NCI-H460 (cell line): ENCODE measurements at regions not wholly inside any gene's neighbourhood (a gene's known extent, or its start where the extent isn't known, plus 50 kb on each side); places are given as distances from the start of the nearest gene placed in this dataset.
A peak's percentile ranks its signal among the peaks of the same experiment; 100 is the strongest.

Source experiments
- DNase-seq: peaks from one replicate; pipeline ENCODE4 v3.0.0-alpha.2; 2016; ENCODE audit warnings: low read depth; ENCODE audit errors: extremely low read depth

DNA sequence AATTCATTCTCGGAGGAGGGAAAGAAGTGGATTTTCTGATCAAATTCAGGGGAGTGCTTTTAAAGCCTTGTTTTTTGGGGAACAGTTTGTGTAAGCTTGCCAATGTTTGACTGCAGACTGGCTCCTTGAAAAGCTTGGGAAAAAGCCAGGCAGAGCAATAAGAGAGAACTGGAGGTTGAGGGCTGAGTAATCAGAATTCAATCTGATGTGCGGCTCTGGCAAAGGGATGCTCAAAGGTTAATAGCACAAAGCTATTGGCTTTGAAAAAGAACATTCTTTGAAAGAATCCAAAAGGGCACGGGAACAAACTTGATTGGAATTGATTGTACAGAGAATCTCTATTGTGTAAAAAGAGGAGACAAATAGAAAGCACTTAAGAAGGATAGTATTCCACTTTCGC, 279.3 kb downstream of the YTHDC2 start:
- DNase-seq, result no peak

DNA sequence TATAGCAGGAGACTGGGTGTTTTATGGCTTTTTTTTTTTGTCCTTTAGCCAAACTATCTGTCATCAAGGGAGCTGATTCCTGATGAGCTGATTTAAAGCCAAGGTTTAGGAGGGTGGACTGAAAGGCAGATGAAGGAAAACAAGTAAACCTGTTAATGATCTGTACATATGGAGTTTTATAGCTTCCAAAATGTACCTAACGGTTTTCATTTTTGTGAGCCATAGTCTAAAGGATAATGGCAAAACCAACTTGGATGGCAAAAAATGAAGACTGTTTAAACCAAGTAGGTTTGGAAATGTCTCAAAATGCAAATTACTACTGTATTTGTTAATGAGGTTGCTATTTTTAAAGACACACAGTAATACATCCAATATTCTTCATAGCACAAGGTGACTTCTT, 281.5 kb downstream of the YTHDC2 start:
- DNase-seq, result no peak

DNA sequence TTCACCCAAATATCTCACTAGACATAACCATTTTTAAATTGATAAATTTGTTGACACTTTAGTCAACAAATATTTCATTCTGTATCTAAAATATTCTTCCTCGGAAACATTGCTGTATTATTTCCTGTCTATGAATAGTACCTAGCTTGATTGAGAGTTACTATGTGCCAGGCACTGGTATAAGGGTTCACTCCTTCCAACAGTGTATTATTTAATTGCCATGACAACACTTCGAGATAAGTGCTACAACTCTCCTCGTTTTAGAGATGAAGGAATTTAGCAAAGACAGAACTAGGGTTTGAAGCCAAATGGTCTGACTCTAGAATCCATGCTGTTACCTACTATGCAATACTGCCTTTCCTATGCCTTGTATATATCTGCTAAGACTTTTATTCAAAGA, 287.2 kb downstream of the YTHDC2 start:
- DNase-seq, result no peak

DNA sequence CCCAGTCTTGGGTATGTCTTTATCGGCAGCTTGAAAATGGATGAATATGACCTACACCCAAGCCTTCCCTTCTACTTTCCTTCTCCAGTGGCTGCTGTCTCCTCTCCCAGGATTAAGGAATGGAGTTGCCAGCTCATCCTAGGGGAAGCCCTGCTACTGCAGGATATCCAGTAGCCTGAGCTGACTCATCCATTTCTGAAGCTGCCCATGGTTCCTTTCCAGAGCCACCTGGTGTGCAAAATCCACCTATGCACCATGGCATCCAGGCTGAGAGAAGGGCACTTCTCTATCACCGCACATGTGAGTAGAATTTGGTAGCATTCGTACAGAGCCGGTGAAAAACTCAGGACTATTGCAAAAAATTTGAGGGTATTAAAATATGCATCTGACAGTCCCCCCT, 290.8 kb downstream of the YTHDC2 start:
- DNase-seq, result no peak

DNA sequence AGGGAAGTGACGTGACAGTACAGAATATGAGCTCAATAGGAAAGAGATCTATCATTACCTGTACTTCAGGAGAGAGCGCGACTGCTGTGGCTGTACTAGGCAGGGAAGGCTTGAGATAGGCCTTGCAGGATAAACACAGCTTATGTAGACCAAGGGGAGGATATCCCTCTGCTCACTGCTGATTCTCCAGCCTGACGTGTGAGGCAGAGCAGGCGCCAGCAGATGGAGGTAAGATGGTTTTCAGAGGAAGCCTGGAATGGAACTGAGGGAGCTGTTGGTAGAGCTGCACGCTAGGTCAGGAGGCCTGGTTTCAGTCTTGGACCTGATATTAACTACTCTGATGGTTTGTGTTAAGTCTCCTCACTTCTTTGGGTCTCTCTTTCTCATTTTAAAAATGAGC, 291.4 kb downstream of the YTHDC2 start:
- DNase-seq, result no peak

DNA sequence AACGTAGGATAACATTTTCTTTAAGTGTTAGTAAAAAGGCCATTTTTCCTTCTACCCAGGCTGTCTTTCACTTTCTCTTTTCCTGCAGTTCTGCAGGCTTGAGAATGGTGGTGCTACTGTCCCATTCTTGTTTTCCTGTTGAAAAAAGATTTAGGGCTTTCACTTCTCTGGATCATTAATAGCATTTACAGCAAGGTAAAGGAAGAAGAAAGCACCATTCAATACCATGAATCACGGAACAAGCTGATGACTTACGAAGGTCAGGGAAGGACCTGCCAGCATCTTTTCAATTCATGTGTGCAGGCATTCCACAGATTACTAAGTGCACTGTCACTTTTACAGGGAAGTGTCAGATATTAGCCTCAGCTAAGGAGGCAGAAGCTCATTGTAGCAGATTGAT, 292.8 kb downstream of the YTHDC2 start:
- DNase-seq, result peak; percentile 38

DNA sequence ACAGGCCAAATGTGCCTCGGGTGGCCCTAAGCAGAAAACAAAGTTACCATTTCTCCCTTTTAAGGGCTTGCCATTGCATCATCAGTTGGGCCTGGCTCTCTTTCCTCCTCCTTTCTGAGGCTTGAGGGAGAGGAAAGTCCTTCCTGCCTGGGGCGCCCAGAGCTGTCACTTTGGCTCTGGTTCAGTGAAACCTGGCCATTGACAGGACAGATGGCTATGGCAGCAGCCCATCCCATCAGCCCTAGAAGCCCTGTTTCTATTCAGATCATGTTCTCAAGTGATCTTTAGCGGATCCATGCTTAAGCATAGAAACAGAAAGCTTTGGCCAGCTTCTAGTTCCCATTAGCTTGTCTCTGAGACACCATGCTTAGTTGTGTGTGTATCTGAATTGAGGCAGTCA, 293.4 kb downstream of the YTHDC2 start:
- no peak for DNase-seq

DNA sequence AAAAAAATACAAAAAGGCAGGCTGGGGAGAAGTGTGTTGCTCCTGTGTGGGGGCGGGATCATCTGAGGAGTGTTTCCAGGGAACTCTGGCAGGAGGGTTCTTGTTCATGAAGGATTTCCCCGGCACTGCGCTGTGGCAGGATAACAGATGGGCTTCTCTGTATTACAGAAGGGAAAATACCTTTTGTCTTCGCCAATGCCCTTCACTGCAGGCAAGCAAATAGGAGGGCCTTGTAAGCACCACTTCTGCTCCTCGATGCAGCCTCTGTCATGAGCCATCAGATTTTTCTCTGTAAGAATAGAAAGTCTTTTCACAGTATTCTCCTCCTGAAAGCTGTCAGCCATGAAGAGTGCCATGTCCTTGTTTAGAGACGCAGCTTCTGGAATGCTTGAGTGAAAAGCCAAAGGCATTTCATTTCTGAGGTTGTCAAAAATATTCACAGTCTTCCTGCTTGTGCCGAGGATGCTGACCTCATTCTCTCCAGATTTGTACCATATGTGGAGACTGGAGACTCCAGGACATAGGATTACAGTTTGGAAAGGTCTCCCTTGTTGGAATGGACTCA, 294.0 kb downstream of the YTHDC2 start:
- no peak for DNase-seq

DNA sequence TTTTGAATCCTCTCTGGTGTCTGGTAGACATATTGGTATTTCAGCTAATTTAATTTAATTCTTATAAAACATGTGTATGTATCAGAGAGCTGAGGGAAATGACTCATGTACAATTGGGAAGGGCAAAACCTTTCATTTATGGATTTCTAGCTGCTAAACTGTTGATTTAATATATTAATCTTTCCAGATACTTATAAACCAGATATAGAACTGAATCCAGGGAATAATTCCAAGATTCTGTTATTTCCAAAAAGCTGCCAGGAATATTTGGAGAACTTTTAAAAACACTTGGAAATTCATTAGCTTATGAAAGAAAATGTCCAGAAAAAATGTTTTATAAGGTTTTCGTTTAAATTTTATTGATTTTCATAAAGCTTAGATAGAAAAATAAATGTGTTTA, 295.5 kb downstream of the YTHDC2 start:
- DNase-seq, result no peak

DNA sequence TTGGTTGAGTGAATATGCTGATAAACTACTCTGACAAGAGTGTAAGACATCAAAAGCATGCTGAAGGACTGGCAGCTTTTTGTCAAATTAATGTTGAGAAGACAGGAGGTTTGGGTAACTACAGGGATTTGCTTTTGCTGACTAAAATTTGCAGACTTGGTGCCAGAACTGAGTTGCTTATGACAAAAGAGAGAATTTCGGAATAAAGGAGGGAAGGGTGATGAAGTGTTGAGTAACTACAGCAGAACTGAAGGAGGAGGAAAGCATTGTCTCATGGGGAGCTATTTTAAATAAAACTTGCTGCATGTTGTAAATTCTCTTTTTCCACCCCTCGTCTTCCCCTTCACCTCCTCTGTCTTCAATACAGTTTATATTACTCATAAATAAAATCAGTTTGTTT, 296.1 kb downstream of the YTHDC2 start:
- no peak for DNase-seq

DNA sequence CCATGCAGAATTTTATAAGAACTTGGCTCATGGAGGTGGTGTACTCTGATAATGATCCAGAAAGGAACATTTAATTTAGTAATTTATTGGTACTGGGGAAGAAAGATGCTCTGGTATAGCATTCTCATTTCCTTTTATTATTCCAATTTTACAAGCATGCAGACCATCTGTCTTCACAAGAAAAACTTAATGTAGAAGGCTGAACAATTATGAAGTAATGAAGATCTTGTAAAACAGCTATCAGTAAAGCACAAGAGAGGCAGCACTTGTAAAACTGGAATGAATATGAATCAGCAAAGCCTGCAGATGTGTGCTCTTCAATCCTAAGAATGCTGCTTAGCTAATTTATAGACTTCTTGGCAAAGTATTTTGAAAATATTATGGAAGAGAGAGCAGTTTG, 300.0 kb downstream of the YTHDC2 start:
- DNase-seq, result no peak

DNA sequence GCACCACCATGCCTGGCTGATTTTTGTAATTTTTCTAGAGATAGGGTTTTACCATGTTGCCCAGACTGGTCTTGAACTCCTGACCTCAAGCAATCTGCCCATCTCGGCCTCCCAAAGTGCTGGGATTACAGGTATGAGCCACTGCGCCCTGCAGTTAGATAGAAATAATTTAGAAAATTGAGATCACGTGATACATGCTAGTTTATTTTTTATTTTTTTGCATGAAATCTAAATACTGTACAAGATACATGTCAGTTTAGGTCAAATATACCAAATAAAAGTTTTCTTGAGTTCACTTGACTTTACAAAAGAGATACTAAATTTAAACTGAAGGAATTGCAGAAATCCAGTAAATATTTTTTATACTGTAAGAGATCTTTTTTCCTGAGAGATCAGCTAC, 304.2 kb downstream of the YTHDC2 start:
- DNase-seq, result no peak

DNA sequence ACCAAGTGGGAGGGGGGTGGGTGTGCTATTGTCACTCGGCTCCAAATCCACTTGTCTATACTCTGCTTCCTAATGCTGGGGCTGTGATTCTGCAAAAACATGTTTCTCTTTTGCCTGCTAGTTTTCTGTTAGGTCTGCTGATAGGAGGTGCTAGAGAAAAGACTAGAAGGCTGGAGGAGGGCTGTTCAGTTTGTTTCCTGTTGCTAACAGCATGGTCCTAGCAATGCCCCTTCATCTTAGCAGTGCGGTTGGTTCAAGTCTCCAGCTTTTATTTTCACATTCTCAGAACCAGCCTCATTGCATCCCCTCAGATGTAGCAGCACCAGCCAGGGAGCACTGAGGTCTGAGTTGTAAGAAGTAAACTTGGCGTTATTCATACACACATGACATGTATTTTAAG, 310.2 kb downstream of the YTHDC2 start:
- no peak for DNase-seq

DNA sequence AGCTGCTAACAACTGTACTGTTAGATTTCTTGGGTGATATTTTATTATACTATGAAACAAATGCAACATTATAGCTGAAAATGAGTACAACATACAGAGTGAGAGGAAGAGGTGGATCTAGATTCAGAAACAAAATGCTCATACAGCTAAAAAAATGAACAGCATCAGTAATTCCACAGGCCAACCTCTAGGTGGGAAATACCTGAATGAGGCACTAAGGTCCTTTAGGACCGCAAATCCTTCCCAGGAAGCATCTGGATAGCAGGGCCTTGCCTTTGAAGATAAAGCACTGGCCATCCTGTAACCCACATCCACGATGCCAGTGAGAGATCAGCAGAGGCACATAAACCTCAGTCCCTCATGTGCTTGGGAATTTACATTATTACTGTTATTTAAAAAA, 310.8 kb downstream of the YTHDC2 start:
- DNase-seq, result no peak

DNA sequence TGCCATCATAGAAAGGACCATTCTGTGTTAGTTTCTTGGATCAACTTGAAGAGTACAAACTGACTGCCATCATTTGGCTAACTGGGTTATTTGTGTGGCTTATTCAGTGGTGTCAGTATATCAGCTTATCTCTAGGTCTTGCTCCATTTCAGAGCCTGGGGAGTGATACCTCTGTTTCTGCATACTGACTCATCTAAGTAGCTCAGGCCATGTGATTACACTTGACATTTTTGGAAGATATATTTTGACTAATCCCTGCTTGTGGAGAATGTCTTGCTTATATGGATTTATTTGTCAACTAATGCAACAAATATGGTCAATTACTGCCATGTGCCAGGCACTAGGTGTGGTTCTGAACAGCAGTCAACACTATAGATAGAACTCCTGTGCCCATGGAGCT, 311.7 kb downstream of the YTHDC2 start:
- no peak for DNase-seq

DNA sequence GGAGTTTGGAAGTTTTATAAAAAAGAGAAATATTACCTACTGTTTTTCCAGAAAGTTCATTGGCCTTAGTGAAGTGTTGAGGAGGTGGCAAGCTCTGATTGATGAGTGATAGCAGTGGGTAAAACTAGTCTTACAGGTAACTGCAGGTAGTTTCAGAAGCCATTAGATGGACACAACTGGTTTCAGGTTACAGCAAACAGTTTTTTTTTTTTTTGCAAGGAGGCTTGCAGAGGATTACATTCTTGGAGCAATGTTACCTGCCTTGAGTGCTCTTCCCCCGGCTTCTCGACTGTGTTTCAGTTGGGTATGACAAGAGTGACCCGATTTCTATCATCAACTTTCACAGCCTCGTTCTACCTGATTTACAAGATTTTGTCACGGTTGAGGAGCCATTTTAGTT, 333.4 kb downstream of the YTHDC2 start:
- DNase-seq, result no peak

DNA sequence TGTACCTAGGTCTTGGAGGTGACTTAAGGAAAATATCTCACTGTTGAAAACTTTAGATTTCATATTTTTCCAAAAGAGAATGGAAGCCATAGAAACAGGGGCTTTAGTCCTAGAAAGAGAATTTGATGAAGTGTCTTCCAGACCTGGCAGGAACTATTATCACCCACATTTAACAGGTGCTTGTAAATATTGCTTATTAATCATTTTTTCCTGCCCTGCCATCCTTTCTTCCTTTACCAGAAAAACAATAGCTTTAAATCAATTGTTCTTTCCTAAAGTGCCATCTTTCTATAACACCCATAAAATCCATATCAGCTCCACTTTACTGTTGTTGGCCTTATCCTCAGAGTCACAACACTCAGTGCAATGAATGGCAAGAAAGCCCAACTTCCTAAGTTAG, 350.9 kb downstream of the YTHDC2 start:
- no peak for DNase-seq

DNA sequence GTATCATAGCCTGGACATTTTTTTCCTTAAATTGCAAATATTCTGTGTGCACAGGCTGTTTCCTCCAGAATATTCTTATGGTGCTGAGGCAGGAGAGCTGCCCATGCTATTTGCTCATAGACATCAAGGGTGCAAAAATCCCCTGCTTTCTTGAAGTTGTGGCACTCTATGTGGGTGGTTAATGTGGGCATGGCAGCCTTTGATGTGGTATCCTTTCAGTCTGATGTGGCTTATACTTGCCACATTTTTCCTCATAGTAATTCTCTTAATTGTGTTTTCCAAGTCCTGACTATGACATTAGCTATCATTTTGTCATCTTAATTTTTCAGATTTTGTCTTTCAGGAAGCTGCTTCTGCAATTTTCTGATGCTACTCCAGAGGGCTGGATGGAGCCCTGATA, 353.3 kb downstream of the YTHDC2 start:
- DNase-seq, result no peak

DNA sequence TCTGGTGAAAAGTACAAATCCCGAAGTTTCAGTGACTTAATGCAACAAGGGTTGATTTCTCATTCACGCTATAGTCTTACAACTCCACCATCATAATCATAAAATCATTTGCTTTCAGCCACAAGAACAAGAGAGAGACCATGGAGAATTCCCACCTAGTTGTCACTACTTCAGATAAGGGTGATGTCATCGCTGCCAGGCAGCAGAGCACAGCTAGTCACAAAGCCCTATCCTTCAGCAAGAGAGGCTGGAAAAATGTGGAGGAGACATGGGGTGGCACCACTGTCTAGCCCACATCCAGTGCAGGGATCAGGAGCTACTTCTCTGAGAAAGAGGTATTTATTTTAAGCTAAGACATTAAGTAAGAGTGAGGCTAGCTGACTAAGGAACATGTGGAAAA, 356.1 kb downstream of the YTHDC2 start:
- no peak for DNase-seq

DNA sequence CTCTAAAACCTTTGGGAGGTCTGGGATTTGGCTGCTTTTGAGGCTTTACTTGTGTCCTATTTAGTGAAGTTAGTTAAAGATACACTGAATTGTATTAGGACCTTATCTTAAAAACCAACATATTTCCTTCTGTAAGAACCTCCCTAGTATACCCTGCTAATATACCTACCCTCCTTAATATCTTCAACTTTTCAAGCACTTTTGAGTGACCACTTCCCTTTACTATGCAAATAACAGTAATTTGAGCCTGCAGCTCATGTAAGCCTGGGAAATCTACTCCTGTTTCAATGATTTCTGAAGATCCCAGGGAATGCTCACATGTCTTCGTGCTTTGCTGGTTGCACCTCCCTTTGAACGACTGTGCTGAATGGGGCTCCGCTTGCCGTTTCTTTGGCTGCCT, 358.5 kb downstream of the YTHDC2 start:
- DNase-seq, result no peak

DNA sequence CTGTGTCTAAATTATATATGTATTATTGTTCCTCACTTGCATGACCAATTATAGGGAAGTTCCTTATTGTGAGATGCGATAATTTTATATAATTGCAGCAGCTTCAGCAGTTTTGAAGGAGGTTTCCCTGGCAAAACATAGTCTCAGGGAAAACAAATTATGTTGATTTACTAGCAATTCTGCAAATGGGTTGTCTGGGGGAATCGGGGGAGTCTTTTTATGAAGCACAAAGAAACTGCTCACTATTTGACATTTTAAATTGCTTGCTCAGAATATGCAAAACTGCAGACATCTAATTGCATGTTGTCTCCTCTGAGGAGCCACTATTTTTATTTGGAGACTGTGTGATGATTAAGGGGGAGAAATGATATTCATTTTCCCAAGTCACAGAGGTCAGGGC, 361.6 kb downstream of the YTHDC2 start:
- no peak for DNase-seq

DNA sequence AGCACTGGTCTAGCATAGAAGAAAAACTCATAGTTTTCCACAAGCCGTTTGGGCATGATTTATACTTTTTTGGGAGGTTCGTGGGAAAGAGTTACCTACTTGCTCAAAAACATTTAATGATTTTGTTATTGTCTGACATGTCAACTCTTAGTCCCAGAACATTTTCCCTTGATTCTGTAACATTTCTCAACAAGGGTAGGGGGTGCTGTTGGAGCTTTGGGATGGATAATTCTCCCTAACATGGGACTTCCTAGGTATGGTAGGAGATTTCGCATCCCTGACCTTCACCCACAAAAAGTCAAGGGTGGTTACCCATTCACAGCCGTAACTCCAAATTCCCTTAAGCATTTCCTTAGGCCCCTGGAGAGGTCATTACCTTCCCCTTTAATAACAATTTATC, 378.0 kb downstream of the YTHDC2 start:
- no peak for DNase-seq

DNA sequence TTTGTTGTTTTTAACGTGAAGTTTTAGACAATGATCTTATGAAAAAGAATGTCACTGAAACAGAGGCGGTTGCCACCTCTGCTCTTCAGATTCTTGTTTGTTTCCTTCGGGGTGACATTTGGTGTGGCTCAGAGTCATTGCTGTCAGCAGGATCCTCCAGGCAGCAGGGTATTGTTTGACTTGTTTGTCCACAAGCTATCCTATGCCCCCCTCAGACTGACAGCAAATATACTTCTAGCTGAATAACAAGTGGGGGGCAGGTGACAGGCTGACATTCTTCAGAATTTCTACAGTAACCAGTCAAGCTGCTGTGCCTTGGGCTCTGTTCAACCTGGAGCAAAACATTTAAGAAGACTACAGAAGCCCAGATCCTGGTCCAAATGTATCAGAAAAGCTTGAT, 383.3 kb downstream of the YTHDC2 start:
- DNase-seq, result no peak

DNA sequence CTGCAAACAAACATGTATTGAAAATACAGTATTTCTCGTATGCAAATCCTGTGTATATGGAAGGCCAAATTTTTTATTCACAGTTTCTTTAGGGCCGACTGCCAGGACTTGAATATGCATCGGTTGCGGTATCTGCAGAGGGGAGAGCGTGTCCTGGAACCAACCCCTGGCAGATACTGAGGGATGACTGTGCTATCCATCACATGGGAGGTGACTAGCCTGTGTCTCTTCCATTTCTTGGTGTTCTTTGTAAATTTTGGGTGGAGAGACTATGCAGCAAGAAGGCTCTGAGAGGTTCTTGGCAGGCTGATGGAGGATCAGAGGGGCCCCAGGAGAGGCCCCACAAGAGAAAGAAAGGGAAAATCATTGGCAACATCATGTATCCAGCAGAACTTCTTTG, 384.3 kb downstream of the YTHDC2 start:
- no peak for DNase-seq
